ENCODE measurements at regions not wholly inside any gene's neighbourhood (a gene's known extent, or its start where the extent isn't known, plus 50 kb on each side); places are given as distances from the start of the nearest gene placed in this dataset.

- Histone ChIP-seq H3K27me3 (replicated peaks; ENCODE audit: control insufficient read depth, insufficient read depth, low read length) (no peaks in the 10 kb centered on the region), H3K4me3 (replicated peaks; ENCODE audit: low read depth, low read length) (no peak overlapping the region), H3K36me3 (ENCODE audit: control insufficient read depth, insufficient read depth, low read length) (no peaks in the 10 kb centered on the region)
- no peak for TF ChIP-seq CTCF (IDR thresholded peaks at IDR 0.05; ENCODE audit: insufficient read depth, low read length, poor library complexity, severe bottlenecking)
- DNase-seq (ENCODE audit: extremely low read depth, insufficient read length) = no peak
Observed at GRCh38 chr15:35596285-35596684, 50.3 kb upstream of the DPH6 start.

GRCh38 chr15:35602836-35603235 is 56.9 kb upstream of the DPH6 start:
- Histone ChIP-seq H3K36me3 (ENCODE audit: control insufficient read depth, insufficient read depth, low read length) (no peaks in the 10 kb centered on the region), H3K27me3 (replicated peaks; ENCODE audit: control insufficient read depth, insufficient read depth, low read length) (no peaks in the 10 kb centered on the region), H3K4me3 (replicated peaks; ENCODE audit: low read depth, low read length) (no peak overlapping the region)
- TF ChIP-seq CTCF (IDR thresholded peaks at IDR 0.05; ENCODE audit: insufficient read depth, low read length, poor library complexity, severe bottlenecking) = no peak
- DNase-seq (ENCODE audit: extremely low read depth, insufficient read length) = no peak

DNA sequence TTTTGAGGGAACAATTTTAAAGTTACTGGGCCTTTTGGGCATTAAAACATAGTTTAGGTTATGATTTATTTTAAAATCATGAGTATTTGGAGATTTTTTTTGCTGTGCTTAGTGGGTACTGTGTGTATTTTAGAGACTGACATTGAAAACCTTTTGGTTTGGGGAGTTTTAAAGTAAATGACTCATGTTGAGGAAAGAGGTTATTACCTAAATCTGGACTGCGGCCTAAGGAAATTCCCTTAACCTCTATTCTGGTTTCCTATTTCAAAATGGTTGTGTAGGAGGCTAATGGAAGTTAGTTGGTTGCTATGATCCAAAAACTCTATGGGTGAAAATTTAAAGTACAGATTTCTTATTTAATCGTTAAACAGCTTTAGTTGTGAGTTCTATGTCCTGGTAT is 57.3 kb upstream of the DPH6 start:
- Histone ChIP-seq H3K4me3 (replicated peaks; ENCODE audit: low read depth, low read length) (no peak overlapping the region), H3K27me3 (replicated peaks; ENCODE audit: control insufficient read depth, insufficient read depth, low read length) (no peaks in the 10 kb centered on the region), H3K36me3 (ENCODE audit: control insufficient read depth, insufficient read depth, low read length) (no peaks in the 10 kb centered on the region)
- peak; percentile 37 for DNase-seq (ENCODE audit: extremely low read depth, insufficient read length)
- TF ChIP-seq CTCF (IDR thresholded peaks at IDR 0.05; ENCODE audit: insufficient read depth, low read length, poor library complexity, severe bottlenecking) = no peak

- H3K36me3 ChIP-seq (ENCODE audit: control insufficient read depth, insufficient read depth, low read length) = no peaks in the 10 kb centered on the region
- no peak for DNase-seq (ENCODE audit: extremely low read depth, insufficient read length)
- TF ChIP-seq CTCF (IDR thresholded peaks at IDR 0.05; ENCODE audit: insufficient read depth, low read length, poor library complexity, severe bottlenecking) = no peak
- H3K4me3 ChIP-seq (replicated peaks; ENCODE audit: low read depth, low read length) = no peak overlapping the region
- no peaks in the 10 kb centered on the region for H3K27me3 ChIP-seq (replicated peaks; ENCODE audit: control insufficient read depth, insufficient read depth, low read length)
Observed at GRCh38 chr15:35603856-35604255, 57.9 kb upstream of the DPH6 start.

DNA sequence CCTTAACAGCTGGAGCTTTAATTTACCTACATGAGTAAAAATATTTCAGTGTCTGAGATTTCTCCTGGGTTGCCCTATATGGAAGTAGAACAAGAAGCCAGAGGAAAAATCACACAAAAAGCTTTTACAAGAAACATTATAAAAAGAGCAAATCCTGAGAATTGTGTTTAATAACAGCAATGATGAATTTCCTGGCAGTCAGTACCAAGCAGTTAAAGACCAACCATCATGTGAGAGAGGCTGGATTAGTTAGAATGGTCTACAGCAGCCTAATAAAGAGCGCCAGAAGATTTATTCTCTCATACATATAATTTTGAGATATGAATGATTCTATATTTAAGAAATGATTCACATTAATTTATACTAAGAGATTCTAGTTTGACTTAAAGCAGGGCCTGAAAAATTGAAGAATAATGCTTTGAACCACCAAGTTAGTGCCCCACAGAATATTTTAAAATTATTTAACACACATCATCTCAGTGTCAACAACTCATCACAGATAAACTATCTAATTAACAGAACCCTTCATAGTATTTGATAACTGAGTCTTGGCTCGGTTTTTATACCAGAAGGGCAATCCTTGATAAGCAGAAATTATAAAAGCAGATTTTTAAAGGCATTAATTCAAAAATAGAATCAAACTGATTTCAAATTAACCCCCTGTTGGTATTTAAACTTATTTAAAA is 59.9 kb upstream of the DPH6 start:
- Histone ChIP-seq H3K4me3 (replicated peaks; ENCODE audit: low read depth, low read length) (no peak overlapping the region), H3K27me3 (replicated peaks; ENCODE audit: control insufficient read depth, insufficient read depth, low read length) (no peaks in the 10 kb centered on the region), H3K36me3 (ENCODE audit: control insufficient read depth, insufficient read depth, low read length) (no peaks in the 10 kb centered on the region)
- no peak for TF ChIP-seq CTCF (IDR thresholded peaks at IDR 0.05; ENCODE audit: insufficient read depth, low read length, poor library complexity, severe bottlenecking)
- no peak for DNase-seq (ENCODE audit: extremely low read depth, insufficient read length)

GRCh38 chr15:35606450-35606779 is 60.5 kb upstream of the DPH6 start:
- Histone ChIP-seq H3K36me3 (ENCODE audit: control insufficient read depth, insufficient read depth, low read length) (no peaks in the 10 kb centered on the region), H3K4me3 (replicated peaks; ENCODE audit: low read depth, low read length) (no peak overlapping the region), H3K27me3 (replicated peaks; ENCODE audit: control insufficient read depth, insufficient read depth, low read length) (no peaks in the 10 kb centered on the region)
- no peak for TF ChIP-seq CTCF (IDR thresholded peaks at IDR 0.05; ENCODE audit: insufficient read depth, low read length, poor library complexity, severe bottlenecking)
- DNase-seq (ENCODE audit: extremely low read depth, insufficient read length) = no peak
